Tibial nerve (tissue), 4 donors: ENCODE measurements at regions not wholly inside any gene's neighbourhood (a gene's known extent, or its start where the extent isn't known, plus 50 kb on each side); places are given as distances from the start of the nearest gene placed in this dataset.

ENCODE experiments used
- DNase-seq, 2 donors: peaks; one replicate each; pipeline ENCODE4 v3.0.0-alpha.2; 2019; ENCODE audit warnings: low spot score in 2 of 2
- H3K27ac ChIP-seq, 4 donors: fragments of 200-600 bp; sonication (generic) in 3 of 4; one replicate each; pipeline ENCODE4 v1.5.1; 2017 to 2019; ENCODE audit warnings: mild to moderate bottlenecking in 1 of 4
- H3K27me3 ChIP-seq, 2 donors: fragments of 200-600 bp; sonication (generic) in 1 of 2; one replicate each; pipeline versions ENCODE4 v1.5.1 to v1.6.0; 2017 to 2019
- H3K36me3 ChIP-seq, 3 donors: fragments of 200-600 bp; sonication (generic); one replicate each; pipeline ENCODE4 v1.5.1; 2018 to 2019
- H3K4me1 ChIP-seq, 4 donors: fragments of 200-600 bp; sonication (generic) in 3 of 4; one replicate each; pipeline ENCODE4 v1.5.1; 2017 to 2019
- H3K4me3 ChIP-seq, 4 donors: fragments of 200-600 bp; sonication (generic) in 3 of 4; one replicate each; pipeline ENCODE4 v1.5.1; 2017 to 2019; ENCODE audit warnings: mild to moderate bottlenecking in 1 of 4, moderate library complexity in 1 of 4
- H3K9me3 ChIP-seq, 4 donors: fragments of 200-600 bp; sonication (generic) in 3 of 4; one replicate each; pipeline ENCODE4 v1.5.1; 2017 to 2019
- EP300 ChIP-seq, 2 donors: sonication (generic); formaldehyde crosslinking; IDR thresholded peaks; one replicate each; pipeline ENCODE4 v1.6.1; 2017; ENCODE audit warnings: antibody characterized with exemption in 2 of 2, mild to moderate bottlenecking in 1 of 2
- POLR2A ChIP-seq, 2 donors: fragments of 450-650 bp; IDR thresholded peaks; one replicate each; pipeline ENCODE4 v1.6.1; 2017; ENCODE audit warnings: antibody characterized with exemption in 2 of 2, mild to moderate bottlenecking in 2 of 2, moderate library complexity in 2 of 2
- WGBS, 2 donors: methylation state at CpG; one replicate each; pipeline ENCODE4 v1.1.5; 2018; 5-methylcytosine and 5-hydroxymethylcytosine counted together
- TF ChIP-seq, protein P1 (sequence below), 5 experiments: fragments of 200-600 bp in 3 of 5; fragments of 450-650 bp in 2 of 5; sonication (generic) in 3 of 5; IDR thresholded peaks; one replicate each; pipeline ENCODE4 v1.5.1; 2016 to 2019; ENCODE audit warnings: antibody characterized with exemption in 5 of 5, mild to moderate bottlenecking in 3 of 5, moderate library complexity in 2 of 5

DNA sequence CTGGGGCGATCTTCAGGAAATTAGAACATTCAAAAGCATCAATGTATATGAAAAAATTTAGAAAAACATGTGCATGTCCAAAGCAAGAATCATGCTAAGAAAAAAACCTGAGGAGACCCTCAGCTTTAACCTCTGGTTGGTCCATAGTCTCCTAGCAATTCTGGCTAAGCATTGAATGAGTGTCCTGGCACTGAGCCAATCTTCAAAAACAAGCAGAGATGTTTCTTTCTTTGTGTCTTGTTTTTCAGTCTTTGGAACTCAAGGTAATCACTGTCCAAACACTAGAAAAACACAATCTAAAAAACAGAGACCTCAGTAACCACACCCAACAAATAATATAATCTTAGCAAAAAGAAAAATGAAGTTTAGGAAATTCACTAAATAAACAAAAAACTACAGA, 205.4 kb upstream of the CARD18 start:
- no peak for DNase-seq
- no peaks in the 10 kb centered on the region for H3K36me3 ChIP-seq
- no peak overlapping the region for H3K4me3 ChIP-seq
- no peak overlapping the region for H3K27ac ChIP-seq
- no peaks in the 10 kb centered on the region for H3K27me3 ChIP-seq
- H3K4me1 ChIP-seq, result no peaks in the 10 kb centered on the region
- 91 to 94% methylated on average over 1 of the region's 1 CpG for WGBS, 2 donors
- peaks cover 0 to 7% (median 0%) of the 10 kb centered on the region in 4 donors for H3K9me3 ChIP-seq
- TF ChIP-seq, protein P1, sequence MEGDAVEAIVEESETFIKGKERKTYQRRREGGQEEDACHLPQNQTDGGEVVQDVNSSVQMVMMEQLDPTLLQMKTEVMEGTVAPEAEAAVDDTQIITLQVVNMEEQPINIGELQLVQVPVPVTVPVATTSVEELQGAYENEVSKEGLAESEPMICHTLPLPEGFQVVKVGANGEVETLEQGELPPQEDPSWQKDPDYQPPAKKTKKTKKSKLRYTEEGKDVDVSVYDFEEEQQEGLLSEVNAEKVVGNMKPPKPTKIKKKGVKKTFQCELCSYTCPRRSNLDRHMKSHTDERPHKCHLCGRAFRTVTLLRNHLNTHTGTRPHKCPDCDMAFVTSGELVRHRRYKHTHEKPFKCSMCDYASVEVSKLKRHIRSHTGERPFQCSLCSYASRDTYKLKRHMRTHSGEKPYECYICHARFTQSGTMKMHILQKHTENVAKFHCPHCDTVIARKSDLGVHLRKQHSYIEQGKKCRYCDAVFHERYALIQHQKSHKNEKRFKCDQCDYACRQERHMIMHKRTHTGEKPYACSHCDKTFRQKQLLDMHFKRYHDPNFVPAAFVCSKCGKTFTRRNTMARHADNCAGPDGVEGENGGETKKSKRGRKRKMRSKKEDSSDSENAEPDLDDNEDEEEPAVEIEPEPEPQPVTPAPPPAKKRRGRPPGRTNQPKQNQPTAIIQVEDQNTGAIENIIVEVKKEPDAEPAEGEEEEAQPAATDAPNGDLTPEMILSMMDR (IDR thresholded peaks at IDR 0.05), result no peak
- no peak for TF ChIP-seq EP300 (IDR thresholded peaks at IDR 0.05)
- TF ChIP-seq POLR2A (IDR thresholded peaks at IDR 0.05), result no peak

DNA sequence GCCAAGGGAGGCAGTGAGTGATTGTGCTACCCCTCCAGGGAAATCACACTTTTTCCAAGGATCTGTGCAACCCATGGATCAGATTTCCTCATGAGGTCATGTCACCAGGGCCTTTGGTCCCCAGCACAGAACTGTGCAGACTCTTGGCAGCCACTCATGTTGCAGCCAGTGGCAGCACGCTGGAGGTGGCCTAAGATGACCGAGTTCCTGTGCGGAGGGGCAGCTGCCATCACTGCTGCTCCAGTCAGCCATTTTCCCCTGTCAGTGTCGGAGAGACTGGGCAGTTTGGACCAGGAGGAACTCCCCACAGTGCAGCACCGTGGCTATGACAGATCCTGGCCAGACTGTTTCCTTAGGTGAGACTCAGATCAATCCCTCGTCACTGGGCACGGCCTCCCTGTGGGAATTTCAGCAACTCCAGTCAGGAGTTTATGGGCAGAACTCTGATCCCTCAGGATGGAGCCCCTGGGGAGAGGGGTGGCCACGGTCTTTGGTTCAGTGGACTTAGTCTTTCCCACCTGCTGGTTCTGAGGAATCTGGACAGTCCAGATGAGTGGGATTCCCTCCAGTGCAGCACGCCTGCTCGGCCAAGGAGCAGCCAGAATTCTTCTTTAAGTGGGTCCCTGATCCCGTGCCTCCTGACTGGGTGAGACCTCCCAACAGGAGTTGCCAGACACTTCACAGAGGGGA, 194.6 kb upstream of the CARD18 start:
- no peak for TF ChIP-seq EP300 (IDR thresholded peaks at IDR 0.05)
- Histone ChIP-seq H3K36me3 (no peaks in the 10 kb centered on the region), H3K4me1 (no peaks in the 10 kb centered on the region), H3K4me3 (no peak overlapping the region), H3K27ac (no peak overlapping the region), H3K9me3 (peaks cover 0 to 38% (median 0%) of the 10 kb centered on the region in 4 donors), H3K27me3 (no peaks in the 10 kb centered on the region)
- no peak for DNase-seq
- WGBS, 2 donors, result 81 to 88% methylated on average over 7 to 11 of the region's 11 CpGs

GRCh38 chr11:105333153-105333552, 193.6 kb upstream of the CARD18 start:
- WGBS, 2 donors, result 81 to 82% methylated on average over 3 of the region's 3 CpGs
- TF ChIP-seq, protein P1 (IDR thresholded peaks at IDR 0.05), result no peak
- TF ChIP-seq POLR2A (IDR thresholded peaks at IDR 0.05) (no peak), EP300 (IDR thresholded peaks at IDR 0.05) (no peak)

DNA sequence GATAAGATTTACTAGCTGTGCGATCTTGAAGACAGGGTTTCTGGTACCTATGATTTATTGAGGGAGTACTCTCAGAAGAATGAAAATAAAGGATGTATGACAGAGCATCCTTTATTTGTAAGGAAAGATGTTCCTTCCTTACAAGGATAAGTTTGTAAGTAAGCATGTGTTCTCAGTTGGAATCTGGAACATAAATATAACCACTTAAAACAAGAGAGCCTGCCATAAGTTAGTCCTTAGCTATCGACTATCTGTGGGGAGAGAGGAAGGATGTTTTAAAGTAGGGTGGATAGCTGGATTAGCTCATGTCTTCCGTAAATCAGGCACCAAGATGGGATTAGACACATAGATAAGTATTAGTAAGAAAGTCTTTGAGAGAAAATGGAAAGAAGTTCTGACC, 192.6 kb upstream of the CARD18 start:
- DNase-seq, result no peak
- Histone ChIP-seq H3K4me3 (no peak overlapping the region), H3K27me3 (no peaks in the 10 kb centered on the region), H3K36me3 (no peaks in the 10 kb centered on the region), H3K9me3 (peaks cover 0 to 24% (median 0%) of the 10 kb centered on the region in 4 donors), H3K27ac (no peak overlapping the region), H3K4me1 (no peaks in the 10 kb centered on the region)
- TF ChIP-seq EP300 (IDR thresholded peaks at IDR 0.05) (no peak), POLR2A (IDR thresholded peaks at IDR 0.05) (no peak)
- TF ChIP-seq, protein P1 (IDR thresholded peaks at IDR 0.05), result no peak
- 62 to 70% methylated on average over 3 of the region's 3 CpGs for WGBS, 2 donors

More at GRCh38 chr11:105333153-105333552, 193.6 kb upstream of the CARD18 start:
- no peaks in the 10 kb centered on the region for H3K27me3 ChIP-seq
- no peak overlapping the region for H3K4me3 ChIP-seq
- no peak overlapping the region for H3K27ac ChIP-seq
- H3K36me3 ChIP-seq, result no peaks in the 10 kb centered on the region
- H3K9me3 ChIP-seq, result peaks cover 0 to 33% (median 0%) of the 10 kb centered on the region in 4 donors
- H3K4me1 ChIP-seq, result no peaks in the 10 kb centered on the region
- DNase-seq, result no peak

DNA sequence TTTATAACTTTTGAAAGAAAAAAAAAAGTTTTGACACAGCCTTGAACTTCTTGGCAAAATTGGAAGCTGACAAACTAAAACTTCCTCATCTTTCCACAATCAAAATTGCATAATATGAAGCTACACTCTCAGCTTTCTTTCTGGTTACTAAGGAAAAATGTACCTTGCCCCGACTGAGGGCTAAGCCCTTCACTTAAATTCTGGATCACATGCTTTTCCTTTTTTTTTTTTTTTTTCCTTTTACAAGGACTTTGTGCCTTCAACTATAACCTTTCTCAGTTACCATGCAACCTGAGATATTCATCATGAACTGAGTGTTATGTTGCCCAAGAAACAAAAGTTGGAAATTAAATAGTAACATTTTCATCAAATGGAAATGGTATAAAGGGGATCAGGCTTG, 188.5 kb upstream of the CARD18 start:
- no peaks in the 10 kb centered on the region for H3K27me3 ChIP-seq
- DNase-seq, result no peak
- 73 to 77% methylated on average over 1 of the region's 1 CpG for WGBS, 2 donors
- no peaks in the 10 kb centered on the region for H3K9me3 ChIP-seq
- H3K4me1 ChIP-seq, result no peaks in the 10 kb centered on the region
- H3K27ac ChIP-seq, result no peak overlapping the region
- H3K4me3 ChIP-seq, result no peak overlapping the region
- TF ChIP-seq, protein P1 (IDR thresholded peaks at IDR 0.05), result no peak
- TF ChIP-seq POLR2A (IDR thresholded peaks at IDR 0.05) (no peak), EP300 (IDR thresholded peaks at IDR 0.05) (no peak)
- H3K36me3 ChIP-seq, result no peaks in the 10 kb centered on the region
